GM12878 (cell line): ENCODE measurements at regions not wholly inside any gene's neighbourhood (a gene's known extent, or its start where the extent isn't known, plus 50 kb on each side); places are given as distances from the start of the nearest gene placed in this dataset.

Experiments used
- ATAC-seq: fragments of 200-7000 bp; cut with Tn5 transposase; 3 replicates; pipeline ENCODE4 v1.9.1; 2020; ENCODE audit warnings: mild to moderate bottlenecking, moderate library complexity
- BruUV-seq: library from RNA; stranded (reverse); fragments of 400-500 nt; replicated peaks from 2 replicates; lab custom pipeline; 2021; lab: Mats Ljungman, UMichigan
- CTCF ChIA-PET: fragments of 300-600 bp; sonication (Branson Sonifier 250); formaldehyde crosslinking; extraction: SDS; loops from one replicate; lab custom pipeline; 2021; ENCODE audit warnings: inconsistent platforms; lab: Yijun Ruan, JAX
- POLR2A ChIA-PET: fragments of 350-600 bp; formaldehyde crosslinking; extraction: SDS; loops from one replicate; lab custom pipeline; 2021; ENCODE audit warnings: inconsistent platforms; lab: Charles Lee
- RAD21 ChIA-PET: fragments of 300-600 bp; sonication (Branson Sonifier 250); formaldehyde crosslinking; loops from one replicate; lab custom pipeline; 2023; ENCODE audit warnings: antibody characterized with exemption; ENCODE audit not compliant: unreplicated experiment; lab: Charles Lee
- SMC1A ChIA-PET: fragments of 300-600 bp; sonication (Branson Sonifier 250); formaldehyde crosslinking; loops from one replicate; lab custom pipeline; 2023; ENCODE audit not compliant: unreplicated experiment, uncharacterized antibody; lab: Charles Lee
- DNase-seq: peaks from one replicate; pipeline ENCODE4 v3.0.0-alpha.2; 2011; ENCODE audit warnings: low read depth, low spot score
- FAIRE-seq: peaks from 3 replicates; lab custom pipeline; 2011; peaks lifted over from hg19 to GRCh38; lab: Jason Lieb, UNC
- H2AFZ ChIP-seq: 2 replicates; pipeline ENCODE4 v1.6.0; 2011; ENCODE audit warnings: low read depth, low read length, control low read depth; ENCODE audit not compliant: control insufficient read depth
- H3K27ac ChIP-seq: 2 replicates; pipeline ENCODE4 v1.5.1; 2011; ENCODE audit warnings: control low read depth; ENCODE audit not compliant: control insufficient read depth, insufficient read depth
- H3K27me3 ChIP-seq, 2 experiments: replicated peaks in 1 of 2; 2 replicates each; pipeline versions ENCODE4 v1.6.0 to v1.6.1; 2011; ENCODE audit warnings: low read length in 1 of 2; ENCODE audit not compliant: control insufficient read depth in 2 of 2, insufficient read depth in 2 of 2
- H3K36me3 ChIP-seq, 2 experiments: 2 replicates each; pipeline ENCODE4 v1.5.1; 2011; ENCODE audit warnings: low read length in 1 of 2; ENCODE audit not compliant: control insufficient read depth in 2 of 2, insufficient read depth in 2 of 2
- H3K4me1 ChIP-seq: 2 replicates; pipeline ENCODE4 v1.6.1; 2011; ENCODE audit warnings: mild to moderate bottlenecking, low read length, moderate library complexity, mixed read lengths; ENCODE audit not compliant: control insufficient read depth, insufficient read depth
- H3K4me2 ChIP-seq: 2 replicates; pipeline ENCODE4 v1.6.0; 2011; ENCODE audit warnings: control low read depth; ENCODE audit not compliant: control insufficient read depth, insufficient read depth
- H3K4me3 ChIP-seq: fragments of 200-600 bp; sonication (generic); 2 replicates; pipeline ENCODE4 v1.5.1; 2016
- H3K79me2 ChIP-seq: 2 replicates; pipeline ENCODE4 v1.6.0; 2011; ENCODE audit warnings: low read length; ENCODE audit not compliant: control insufficient read depth, insufficient read depth
- H3K9ac ChIP-seq: 2 replicates; pipeline ENCODE4 v1.8.0; 2011; ENCODE audit warnings: low read length, control low read depth, mixed read lengths; ENCODE audit not compliant: control insufficient read depth, insufficient read depth
- H3K9me3 ChIP-seq: replicated peaks from 3 replicates; pipeline ENCODE4 v1.5.1; 2011; ENCODE audit warnings: mild to moderate bottlenecking, low read length; ENCODE audit not compliant: control insufficient read depth, insufficient read depth
- H4K20me1 ChIP-seq: 2 replicates; pipeline ENCODE4 v1.6.0; 2011; ENCODE audit not compliant: control insufficient read depth, insufficient read depth
- BHLHE40 ChIP-seq, 2 experiments: fragments of 450-650 bp in 1 of 2; IDR thresholded peaks; 2 replicates each; pipeline ENCODE4 v1.6.1; 2011 to 2017; ENCODE audit warnings: low read depth in 2 of 2, borderline replicate concordance in 1 of 2, improper control_type of control experiment in 1 of 2, low read length in 1 of 2, mild to moderate bottlenecking in 1 of 2
- CHD2 ChIP-seq: IDR thresholded peaks from 2 replicates; pipeline ENCODE4 v1.6.1; 2011; ENCODE audit warnings: low read depth, low read length, improper control_type of control experiment, borderline replicate concordance
- HDAC2 ChIP-seq: fragments of 200-600 bp; sonication (generic); IDR thresholded peaks from 2 replicates; pipeline ENCODE4 v1.6.1; 2017
- POLR2AphosphoS5 ChIP-seq: IDR thresholded peaks from 2 replicates; pipeline ENCODE4 v1.6.1; 2011; ENCODE audit warnings: mild to moderate bottlenecking, low read length, inconsistent platforms
- SREBF1 ChIP-seq: IDR thresholded peaks from 2 replicates; pipeline ENCODE4 v1.6.1; 2012; ENCODE audit warnings: mild to moderate bottlenecking, low read length
- WGBS: methylation state at CpG from one replicate; pipeline ENCODE4 v1.1.6; 2016; ENCODE audit warnings: low lambda C conversion rate; ENCODE audit not compliant: insufficient replicate concordance, insufficient coverage; ENCODE audit errors: missing lambda C conversion rate; 5-methylcytosine and 5-hydroxymethylcytosine counted together
- in situ Hi-C: fragments of 300-500 bp; cut with MboI; formaldehyde crosslinking; loops from 9 replicates; pipeline ENCODE4 v1.14.3; 2018; ENCODE audit warnings: mixed read lengths
- intact Hi-C: fragments of 100-400 bp; cut with micrococcal nuclease; formaldehyde crosslinking; loops from one replicate; pipeline ENCODE4 v1.14.2; 2022; ENCODE audit not compliant: unreplicated experiment
- TF ChIP-seq, protein P1 (sequence below): fragments of 450-650 bp; formaldehyde crosslinking; IDR thresholded peaks from 2 replicates; pipeline ENCODE4 v1.4.0; 2020; ENCODE audit warnings: mild to moderate bottlenecking, moderate library complexity
- TF ChIP-seq, protein P2 (sequence below): fragments of 450-650 bp; IDR thresholded peaks from 2 replicates; pipeline ENCODE4 v1.6.1; 2017; ENCODE audit warnings: mild to moderate bottlenecking, moderate library complexity
- TF ChIP-seq, protein P3 (sequence below): IDR thresholded peaks from 2 replicates; pipeline ENCODE4 v1.6.1; 2012; ENCODE audit warnings: mild to moderate bottlenecking, low read depth, low read length
- TF ChIP-seq, protein P4 (sequence below): fragments of 450-650 bp; IDR thresholded peaks from 2 replicates; pipeline ENCODE4 v1.6.1; 2017; ENCODE audit warnings: borderline replicate concordance

DNA sequence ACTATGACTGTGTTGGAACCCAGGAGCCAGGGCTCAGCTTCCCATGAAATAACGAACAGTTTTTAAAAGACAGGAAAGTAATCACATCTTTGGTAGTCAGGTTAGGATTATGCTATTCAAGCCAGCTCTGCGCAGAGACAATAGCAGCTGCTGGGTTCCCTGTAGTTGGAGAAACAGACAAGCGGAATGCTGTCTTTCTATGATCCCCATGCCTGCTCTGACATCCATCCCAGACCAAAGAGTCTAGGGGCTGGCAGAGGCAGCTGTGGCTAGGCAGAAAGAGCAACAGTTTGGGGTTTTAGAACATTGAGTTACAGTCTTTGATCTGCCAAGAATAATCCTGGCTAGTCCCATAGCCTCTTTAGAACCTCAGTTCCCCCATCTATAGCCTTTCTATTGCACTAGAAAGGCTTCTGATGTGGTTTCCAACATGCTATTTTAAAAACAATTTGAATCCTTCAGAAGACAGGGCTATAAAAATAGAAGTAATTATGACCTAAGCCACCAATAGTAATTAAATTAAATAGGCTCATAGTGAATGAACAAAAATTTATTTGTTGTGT lies 146.8 kb downstream of the MTX2 start (continued):
- TF ChIP-seq, protein P1, sequence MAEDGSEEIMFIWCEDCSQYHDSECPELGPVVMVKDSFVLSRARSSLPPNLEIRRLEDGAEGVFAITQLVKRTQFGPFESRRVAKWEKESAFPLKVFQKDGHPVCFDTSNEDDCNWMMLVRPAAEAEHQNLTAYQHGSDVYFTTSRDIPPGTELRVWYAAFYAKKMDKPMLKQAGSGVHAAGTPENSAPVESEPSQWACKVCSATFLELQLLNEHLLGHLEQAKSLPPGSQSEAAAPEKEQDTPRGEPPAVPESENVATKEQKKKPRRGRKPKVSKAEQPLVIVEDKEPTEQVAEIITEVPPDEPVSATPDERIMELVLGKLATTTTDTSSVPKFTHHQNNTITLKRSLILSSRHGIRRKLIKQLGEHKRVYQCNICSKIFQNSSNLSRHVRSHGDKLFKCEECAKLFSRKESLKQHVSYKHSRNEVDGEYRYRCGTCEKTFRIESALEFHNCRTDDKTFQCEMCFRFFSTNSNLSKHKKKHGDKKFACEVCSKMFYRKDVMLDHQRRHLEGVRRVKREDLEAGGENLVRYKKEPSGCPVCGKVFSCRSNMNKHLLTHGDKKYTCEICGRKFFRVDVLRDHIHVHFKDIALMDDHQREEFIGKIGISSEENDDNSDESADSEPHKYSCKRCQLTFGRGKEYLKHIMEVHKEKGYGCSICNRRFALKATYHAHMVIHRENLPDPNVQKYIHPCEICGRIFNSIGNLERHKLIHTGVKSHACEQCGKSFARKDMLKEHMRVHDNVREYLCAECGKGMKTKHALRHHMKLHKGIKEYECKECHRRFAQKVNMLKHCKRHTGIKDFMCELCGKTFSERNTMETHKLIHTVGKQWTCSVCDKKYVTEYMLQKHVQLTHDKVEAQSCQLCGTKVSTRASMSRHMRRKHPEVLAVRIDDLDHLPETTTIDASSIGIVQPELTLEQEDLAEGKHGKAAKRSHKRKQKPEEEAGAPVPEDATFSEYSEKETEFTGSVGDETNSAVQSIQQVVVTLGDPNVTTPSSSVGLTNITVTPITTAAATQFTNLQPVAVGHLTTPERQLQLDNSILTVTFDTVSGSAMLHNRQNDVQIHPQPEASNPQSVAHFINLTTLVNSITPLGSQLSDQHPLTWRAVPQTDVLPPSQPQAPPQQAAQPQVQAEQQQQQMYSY (CRISPR knock-in tag), result no peak
- TF ChIP-seq BHLHE40 (IDR thresholded peaks at IDR 0.05; ENCODE audit: borderline replicate concordance in 1 of 2, low read depth in 2 of 2, low read length in 1 of 2) (no peak), POLR2AphosphoS5 (no peak), HDAC2 (no peak)

DNA sequence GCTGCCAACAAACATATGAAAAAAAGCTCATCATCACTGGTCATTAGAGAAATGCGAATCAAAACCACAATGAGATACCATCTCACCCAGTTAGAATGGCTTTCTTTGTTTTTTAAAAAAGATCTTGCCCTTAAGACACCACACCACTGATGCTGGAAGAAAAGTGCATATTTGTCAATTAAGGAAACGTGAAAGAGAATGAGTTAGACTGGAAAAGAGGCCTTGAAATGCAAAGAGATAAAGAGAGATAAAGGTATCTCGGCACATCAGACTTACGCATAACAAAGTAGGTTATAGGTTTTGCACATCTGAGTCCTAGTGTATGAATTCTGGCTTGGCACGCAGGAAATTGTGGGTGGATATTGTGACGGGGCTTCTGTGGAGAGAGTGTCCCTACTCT lies 149.5 kb downstream of the MTX2 start:
- POLR2A ChIA-PET, result no interaction called here
- BruUV-seq, result no TSS peak
- FAIRE-seq, result no peak
- intact Hi-C loops, result no loop called here
- TF ChIP-seq, protein P2, sequence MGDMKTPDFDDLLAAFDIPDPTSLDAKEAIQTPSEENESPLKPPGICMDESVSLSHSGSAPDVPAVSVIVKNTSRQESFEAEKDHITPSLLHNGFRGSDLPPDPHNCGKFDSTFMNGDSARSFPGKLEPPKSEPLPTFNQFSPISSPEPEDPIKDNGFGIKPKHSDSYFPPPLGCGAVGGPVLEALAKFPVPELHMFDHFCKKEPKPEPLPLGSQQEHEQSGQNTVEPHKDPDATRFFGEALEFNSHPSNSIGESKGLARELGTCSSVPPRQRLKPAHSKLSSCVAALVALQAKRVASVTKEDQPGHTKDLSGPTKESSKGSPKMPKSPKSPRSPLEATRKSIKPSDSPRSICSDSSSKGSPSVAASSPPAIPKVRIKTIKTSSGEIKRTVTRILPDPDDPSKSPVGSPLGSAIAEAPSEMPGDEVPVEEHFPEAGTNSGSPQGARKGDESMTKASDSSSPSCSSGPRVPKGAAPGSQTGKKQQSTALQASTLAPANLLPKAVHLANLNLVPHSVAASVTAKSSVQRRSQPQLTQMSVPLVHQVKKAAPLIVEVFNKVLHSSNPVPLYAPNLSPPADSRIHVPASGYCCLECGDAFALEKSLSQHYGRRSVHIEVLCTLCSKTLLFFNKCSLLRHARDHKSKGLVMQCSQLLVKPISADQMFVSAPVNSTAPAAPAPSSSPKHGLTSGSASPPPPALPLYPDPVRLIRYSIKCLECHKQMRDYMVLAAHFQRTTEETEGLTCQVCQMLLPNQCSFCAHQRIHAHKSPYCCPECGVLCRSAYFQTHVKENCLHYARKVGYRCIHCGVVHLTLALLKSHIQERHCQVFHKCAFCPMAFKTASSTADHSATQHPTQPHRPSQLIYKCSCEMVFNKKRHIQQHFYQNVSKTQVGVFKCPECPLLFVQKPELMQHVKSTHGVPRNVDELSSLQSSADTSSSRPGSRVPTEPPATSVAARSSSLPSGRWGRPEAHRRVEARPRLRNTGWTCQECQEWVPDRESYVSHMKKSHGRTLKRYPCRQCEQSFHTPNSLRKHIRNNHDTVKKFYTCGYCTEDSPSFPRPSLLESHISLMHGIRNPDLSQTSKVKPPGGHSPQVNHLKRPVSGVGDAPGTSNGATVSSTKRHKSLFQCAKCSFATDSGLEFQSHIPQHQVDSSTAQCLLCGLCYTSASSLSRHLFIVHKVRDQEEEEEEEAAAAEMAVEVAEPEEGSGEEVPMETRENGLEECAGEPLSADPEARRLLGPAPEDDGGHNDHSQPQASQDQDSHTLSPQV, result no peak
- TF ChIP-seq, protein P3, sequence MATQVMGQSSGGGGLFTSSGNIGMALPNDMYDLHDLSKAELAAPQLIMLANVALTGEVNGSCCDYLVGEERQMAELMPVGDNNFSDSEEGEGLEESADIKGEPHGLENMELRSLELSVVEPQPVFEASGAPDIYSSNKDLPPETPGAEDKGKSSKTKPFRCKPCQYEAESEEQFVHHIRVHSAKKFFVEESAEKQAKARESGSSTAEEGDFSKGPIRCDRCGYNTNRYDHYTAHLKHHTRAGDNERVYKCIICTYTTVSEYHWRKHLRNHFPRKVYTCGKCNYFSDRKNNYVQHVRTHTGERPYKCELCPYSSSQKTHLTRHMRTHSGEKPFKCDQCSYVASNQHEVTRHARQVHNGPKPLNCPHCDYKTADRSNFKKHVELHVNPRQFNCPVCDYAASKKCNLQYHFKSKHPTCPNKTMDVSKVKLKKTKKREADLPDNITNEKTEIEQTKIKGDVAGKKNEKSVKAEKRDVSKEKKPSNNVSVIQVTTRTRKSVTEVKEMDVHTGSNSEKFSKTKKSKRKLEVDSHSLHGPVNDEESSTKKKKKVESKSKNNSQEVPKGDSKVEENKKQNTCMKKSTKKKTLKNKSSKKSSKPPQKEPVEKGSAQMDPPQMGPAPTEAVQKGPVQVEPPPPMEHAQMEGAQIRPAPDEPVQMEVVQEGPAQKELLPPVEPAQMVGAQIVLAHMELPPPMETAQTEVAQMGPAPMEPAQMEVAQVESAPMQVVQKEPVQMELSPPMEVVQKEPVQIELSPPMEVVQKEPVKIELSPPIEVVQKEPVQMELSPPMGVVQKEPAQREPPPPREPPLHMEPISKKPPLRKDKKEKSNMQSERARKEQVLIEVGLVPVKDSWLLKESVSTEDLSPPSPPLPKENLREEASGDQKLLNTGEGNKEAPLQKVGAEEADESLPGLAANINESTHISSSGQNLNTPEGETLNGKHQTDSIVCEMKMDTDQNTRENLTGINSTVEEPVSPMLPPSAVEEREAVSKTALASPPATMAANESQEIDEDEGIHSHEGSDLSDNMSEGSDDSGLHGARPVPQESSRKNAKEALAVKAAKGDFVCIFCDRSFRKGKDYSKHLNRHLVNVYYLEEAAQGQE, result no peak
- no peak for TF ChIP-seq SREBF1
- TF ChIP-seq CHD2, result no peak
- TF ChIP-seq, protein P4, sequence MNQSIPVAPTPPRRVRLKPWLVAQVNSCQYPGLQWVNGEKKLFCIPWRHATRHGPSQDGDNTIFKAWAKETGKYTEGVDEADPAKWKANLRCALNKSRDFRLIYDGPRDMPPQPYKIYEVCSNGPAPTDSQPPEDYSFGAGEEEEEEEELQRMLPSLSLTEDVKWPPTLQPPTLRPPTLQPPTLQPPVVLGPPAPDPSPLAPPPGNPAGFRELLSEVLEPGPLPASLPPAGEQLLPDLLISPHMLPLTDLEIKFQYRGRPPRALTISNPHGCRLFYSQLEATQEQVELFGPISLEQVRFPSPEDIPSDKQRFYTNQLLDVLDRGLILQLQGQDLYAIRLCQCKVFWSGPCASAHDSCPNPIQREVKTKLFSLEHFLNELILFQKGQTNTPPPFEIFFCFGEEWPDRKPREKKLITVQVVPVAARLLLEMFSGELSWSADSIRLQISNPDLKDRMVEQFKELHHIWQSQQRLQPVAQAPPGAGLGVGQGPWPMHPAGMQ, result no peak
- TF ChIP-seq, all 136 proteins: peak for 0
- H3K4me3 ChIP-seq, result no peak overlapping the region
- H4K20me1 ChIP-seq, result no peaks in the 10 kb centered on the region
- H3K79me2 ChIP-seq, result no peaks in the 10 kb centered on the region
- H3K4me1 ChIP-seq, result no peaks in the 10 kb centered on the region
- H3K4me2 ChIP-seq, result no peak overlapping the region
- in situ Hi-C loops, result no loop called here
- no peak overlapping the region for H3K27ac ChIP-seq
- DNase-seq, result no peak
- no peak overlapping the region for H2AFZ ChIP-seq
- H3K9me3 ChIP-seq, result no peaks in the 10 kb centered on the region
- SMC1A ChIA-PET, result no interaction called here
- no peak overlapping the region for H3K9ac ChIP-seq
- no peaks in the 10 kb centered on the region for H3K36me3 ChIP-seq
- no peaks in the 10 kb centered on the region; a peak in 1 of 4 replicates for H3K27me3 ChIP-seq
- ATAC-seq, result no peak
- CTCF ChIA-PET, result no interaction called here
- WGBS, result 46% methylated on average over 6 of the region's 6 CpGs
- RAD21 ChIA-PET, result no interaction called here
